ENCODE measurements at regions not wholly inside any gene's neighbourhood (a gene's known extent, or its start where the extent isn't known, plus 50 kb on each side); places are given as distances from the start of the nearest gene placed in this dataset.
"Not testable (repeated sequence)": the region's sequence is repeated elsewhere in the genome, so short reads cannot be mapped to it uniquely, and the experiment has no call there.

DNA sequence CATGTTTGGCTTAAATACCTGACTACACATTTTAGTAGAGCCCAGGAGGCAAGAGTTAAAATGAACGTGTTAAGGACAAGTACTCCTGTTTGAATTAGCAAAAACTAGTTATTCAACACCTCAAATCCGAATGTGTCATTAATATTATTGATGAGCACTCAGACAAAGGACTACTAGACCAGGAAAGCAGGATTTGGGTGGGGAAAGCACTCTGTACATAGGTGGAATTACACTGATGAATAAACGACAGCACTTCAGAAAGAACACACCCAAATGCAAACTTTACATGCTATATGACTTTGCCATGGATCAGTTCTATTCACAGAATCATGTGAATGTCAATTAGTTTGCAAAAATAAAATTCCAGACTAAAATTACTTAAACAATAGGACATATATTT, 95.1 kb upstream of the CAV2 start:
- H3K27ac ChIP-seq, result no peak overlapping the region
- H3K36me3 ChIP-seq, result no peaks in the 10 kb centered on the region
- H3K4me3 ChIP-seq, result no peak overlapping the region
- no peaks in the 10 kb centered on the region for H3K9me3 ChIP-seq
- TF ChIP-seq CTCF (IDR thresholded peaks at IDR 0.05) (no peak), POLR2A (IDR thresholded peaks at IDR 0.05) (no peak), POLR2AphosphoS5 (IDR thresholded peaks at IDR 0.05; ENCODE audit: insufficient read depth in 1 of 2, low read depth in 1 of 2) (no peak)
- H3K27me3 ChIP-seq, result no peaks in the 10 kb centered on the region
- no peak for DNase-seq (ENCODE audit: extremely low spot score in 2 of 2)
- H3K4me1 ChIP-seq, result peaks cover 22% of the 10 kb centered on the region
- intact Hi-C loops (cut with DNase I), result no loop called here

DNA sequence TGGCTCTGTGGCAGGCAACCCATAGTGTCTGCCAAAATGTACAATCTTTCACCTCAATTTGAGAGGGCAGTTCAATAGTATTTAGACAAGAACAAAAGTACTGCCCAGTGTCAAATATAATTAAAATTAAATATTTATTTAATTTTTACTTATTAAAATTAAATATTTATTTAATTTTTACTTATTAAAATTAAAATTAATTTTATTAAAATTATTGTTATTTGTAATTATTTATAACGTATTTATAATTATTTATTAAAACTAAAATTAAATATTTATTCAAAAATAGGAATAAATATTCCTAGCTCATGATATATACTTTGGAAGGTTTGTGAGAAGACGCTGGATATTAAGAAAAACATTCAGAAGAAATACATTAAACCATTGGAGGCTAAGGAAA, 93.7 kb upstream of the CAV2 start:
- DNase-seq (ENCODE audit: extremely low spot score in 2 of 2), result no peak
- Histone ChIP-seq H3K9me3 (no peaks in the 10 kb centered on the region), H3K27ac (no peak overlapping the region), H3K27me3 (no peaks in the 10 kb centered on the region), H3K36me3 (no peaks in the 10 kb centered on the region), H3K4me1 (peaks cover 22% of the 10 kb centered on the region), H3K4me3 (no peak overlapping the region)
- intact Hi-C loops (cut with DNase I), result no loop called here
- TF ChIP-seq POLR2AphosphoS5 (IDR thresholded peaks at IDR 0.05; ENCODE audit: insufficient read depth in 1 of 2, low read depth in 1 of 2), result no peak
- TF ChIP-seq POLR2A (IDR thresholded peaks at IDR 0.05), result no peak
- TF ChIP-seq CTCF (IDR thresholded peaks at IDR 0.05), result no peak

- Histone ChIP-seq H3K36me3 (no peaks in the 10 kb centered on the region), H3K27me3 (no peaks in the 10 kb centered on the region), H3K9me3 (no peaks in the 10 kb centered on the region), H3K27ac (no peak overlapping the region), H3K4me1 (peaks cover 22% of the 10 kb centered on the region), H3K4me3 (no peak overlapping the region)
- intact Hi-C loops (cut with DNase I), result no loop called here
- no peak for DNase-seq (ENCODE audit: extremely low spot score in 2 of 2)
- TF ChIP-seq CTCF (IDR thresholded peaks at IDR 0.05) (no peak), POLR2A (IDR thresholded peaks at IDR 0.05) (no peak), POLR2AphosphoS5 (IDR thresholded peaks at IDR 0.05; ENCODE audit: insufficient read depth in 1 of 2, low read depth in 1 of 2) (no peak)
These were observed 92.4 kb upstream of the CAV2 start for GRCh38 chr7:116407165-116407564.

DNA sequence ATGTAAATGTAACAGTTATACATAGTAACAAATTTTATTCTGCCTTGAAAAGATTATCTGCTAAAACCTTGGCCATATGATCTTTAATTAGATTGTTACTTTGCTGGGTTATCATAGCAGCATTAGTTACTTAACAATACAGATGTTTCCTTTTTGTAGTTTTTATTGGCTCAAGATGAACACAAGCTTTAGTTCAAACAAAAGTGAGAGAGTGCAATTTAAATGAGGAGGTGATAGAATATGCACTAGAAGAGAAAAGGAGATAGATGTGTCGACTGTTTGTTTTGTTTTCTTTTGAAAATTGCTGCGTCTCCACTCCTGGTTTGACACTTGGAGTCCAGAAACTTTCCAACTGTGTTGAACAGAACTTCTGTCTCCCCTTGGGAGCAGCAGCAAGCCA, 91.4 kb upstream of the CAV2 start:
- no peaks in the 10 kb centered on the region for H3K27me3 ChIP-seq
- TF ChIP-seq POLR2AphosphoS5 (IDR thresholded peaks at IDR 0.05; ENCODE audit: insufficient read depth in 1 of 2, low read depth in 1 of 2) (no peak), POLR2A (IDR thresholded peaks at IDR 0.05) (no peak), CTCF (IDR thresholded peaks at IDR 0.05) (no peak)

DNA sequence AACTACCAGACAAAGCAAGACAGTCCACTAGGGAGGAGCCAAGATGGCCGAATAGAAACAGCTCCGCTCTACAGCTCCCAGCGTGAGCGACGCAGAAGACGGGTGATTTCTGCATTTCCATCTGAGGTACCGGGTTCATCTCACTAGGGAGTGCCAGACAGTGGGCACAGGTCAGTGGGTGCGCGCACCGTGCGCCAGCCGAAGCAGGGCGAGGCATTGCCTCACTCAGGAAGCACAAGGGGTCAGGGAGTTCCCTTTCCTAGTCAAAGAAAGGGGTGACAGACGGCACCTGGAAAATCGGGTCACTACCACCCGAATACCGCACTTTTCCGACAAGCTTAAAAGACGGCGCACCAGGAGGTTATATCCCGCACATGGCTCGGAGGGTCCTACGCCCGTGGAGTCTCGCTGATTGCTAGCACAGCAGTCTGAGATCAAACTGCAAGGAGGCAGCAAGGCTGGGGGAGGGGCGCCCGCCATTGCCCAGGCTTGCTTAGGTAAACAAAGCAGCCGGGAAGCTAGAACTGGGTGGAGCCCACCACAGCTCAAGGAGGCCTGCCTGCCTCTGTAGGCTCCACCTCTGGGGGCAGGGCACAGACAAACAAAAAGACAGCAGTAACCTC, 90.6 kb upstream of the CAV2 start:
- DNase-seq (ENCODE audit: extremely low spot score in 2 of 2); H3K27ac ChIP-seq; H3K36me3 ChIP-seq; H3K27me3 ChIP-seq; intact Hi-C loops (cut with DNase I); H3K9me3 ChIP-seq; H3K4me3 ChIP-seq; H3K4me1 ChIP-seq: not testable (repeated sequence)

More for the DNA sequence above, 91.4 kb upstream of the CAV2 start:
- no peak for DNase-seq (ENCODE audit: extremely low spot score in 2 of 2)
- H3K4me1 ChIP-seq, result peaks cover 13% of the 10 kb centered on the region
- intact Hi-C loops (cut with DNase I), result no loop called here
- no peaks in the 10 kb centered on the region for H3K36me3 ChIP-seq
- H3K27ac ChIP-seq, result no peak overlapping the region
- no peak overlapping the region for H3K4me3 ChIP-seq
- H3K9me3 ChIP-seq, result no peaks in the 10 kb centered on the region

DNA sequence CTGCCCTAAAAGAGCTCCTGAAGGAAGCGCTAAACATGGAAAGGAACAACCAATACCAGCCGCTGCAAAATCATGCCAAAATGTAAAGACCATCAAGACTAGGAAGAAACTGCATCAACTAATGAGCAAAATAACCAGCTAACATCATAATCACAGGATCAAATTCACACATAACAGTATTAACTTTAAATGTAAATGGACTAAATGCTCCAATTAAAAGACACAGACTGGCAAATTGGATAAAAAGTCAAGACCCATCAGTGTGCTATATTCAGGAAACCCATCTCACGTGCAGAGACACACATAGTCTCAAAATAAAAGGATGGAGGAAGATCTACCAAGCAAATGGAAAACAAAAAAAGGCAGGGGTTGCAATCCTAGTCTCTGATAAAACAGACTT, 88.8 kb upstream of the CAV2 start:
- intact Hi-C loops (cut with DNase I); H3K27ac ChIP-seq; H3K4me3 ChIP-seq; H3K4me1 ChIP-seq; H3K9me3 ChIP-seq; H3K27me3 ChIP-seq; DNase-seq (ENCODE audit: extremely low spot score in 2 of 2); H3K36me3 ChIP-seq: not testable (repeated sequence)
